CD4-positive, CD25-positive, alpha-beta regulatory T cell (primary cell): ENCODE measurements at regions not wholly inside any gene's neighbourhood (a gene's known extent, or its start where the extent isn't known, plus 50 kb on each side); places are given as distances from the start of the nearest gene placed in this dataset.

Experiments
- ATAC-seq, 2 donors: fragments of 150-1000 bp; cut with Tn5 transposase; one replicate each; pipeline ENCODE4 v1.10.0; 2021; ENCODE audit warnings: low read depth in 2 of 2, moderate number of reproducible peaks in 2 of 2, moderate library complexity in 1 of 2
- DNase-seq, 3 donors: peaks; one replicate each; pipeline versions ENCODE4 v3.0.0 to v3.0.0-alpha.2; 2012 to 2022; ENCODE audit warnings: mixed read lengths in 1 of 3
- H3K27ac ChIP-seq: one replicate; pipeline ENCODE4 v1.7.0; 2013; ENCODE audit warnings: mild to moderate bottlenecking, low read length; ENCODE audit not compliant: insufficient read depth, poor library complexity, severe bottlenecking
- H3K27me3 ChIP-seq: one replicate; pipeline ENCODE4 v1.7.0; 2013; ENCODE audit warnings: low read length; ENCODE audit not compliant: control insufficient read depth, insufficient read depth
- H3K36me3 ChIP-seq: one replicate; pipeline ENCODE4 v1.7.0; 2013; ENCODE audit warnings: mild to moderate bottlenecking, low read length, moderate library complexity; ENCODE audit not compliant: control insufficient read depth, insufficient read depth
- H3K4me1 ChIP-seq: 2 replicates; pipeline ENCODE4 v1.7.0; 2013; ENCODE audit warnings: mild to moderate bottlenecking, low read length; ENCODE audit not compliant: insufficient read depth, control insufficient read depth, poor library complexity, severe bottlenecking
- H3K4me3 ChIP-seq: one replicate; pipeline ENCODE4 v1.7.0; 2013; ENCODE audit warnings: low read depth, mild to moderate bottlenecking, low read length, moderate library complexity
- H3K9me3 ChIP-seq, 2 experiments: 1 replicate in 1 of 2; 2 replicates in 1 of 2; pipeline ENCODE4 v1.7.0; 2013; ENCODE audit warnings: low read length in 2 of 2, mild to moderate bottlenecking in 1 of 2, moderate library complexity in 1 of 2; ENCODE audit not compliant: control insufficient read depth in 2 of 2
- H3K27ac Mint-ChIP-seq, 3 donors: one replicate each; pipeline ENCODE4 v1.8.0; 2020 to 2022; ENCODE audit warnings: mild to moderate bottlenecking in 3 of 3, mixed read lengths in 3 of 3, moderate library complexity in 2 of 3
- H3K27me3 Mint-ChIP-seq: one replicate; pipeline ENCODE4 v1.8.0; 2022; ENCODE audit warnings: mild to moderate bottlenecking, mixed read lengths
- H3K36me3 Mint-ChIP-seq: one replicate; pipeline ENCODE4 v1.8.0; 2020; ENCODE audit warnings: mixed read lengths
- H3K4me1 Mint-ChIP-seq, 4 donors: one replicate each; pipeline ENCODE4 v1.8.0; 2020 to 2022; ENCODE audit warnings: mixed read lengths in 4 of 4, mild to moderate bottlenecking in 1 of 4
- H3K4me3 Mint-ChIP-seq, 4 donors: one replicate each; pipeline ENCODE4 v1.8.0; 2020 to 2022; ENCODE audit warnings: mild to moderate bottlenecking in 4 of 4, mixed read lengths in 4 of 4, moderate library complexity in 3 of 4
- H3K9me3 Mint-ChIP-seq, 7 donors: one replicate each; pipeline ENCODE4 v1.8.0; 2020 to 2022; ENCODE audit warnings: mixed read lengths in 7 of 7, mild to moderate bottlenecking in 3 of 7, moderate library complexity in 2 of 7

- no peak overlapping the region for H3K4me3 Mint-ChIP-seq
- H3K27me3 ChIP-seq: no peaks in the 10 kb centered on the region
- no peaks in the 10 kb centered on the region for H3K9me3 ChIP-seq
- H3K36me3 ChIP-seq: no peaks in the 10 kb centered on the region
- peaks cover 6% of the 10 kb centered on the region for H3K4me1 ChIP-seq
- H3K27ac Mint-ChIP-seq: no peak overlapping the region
- no peak overlapping the region for H3K27ac ChIP-seq
- H3K27me3 Mint-ChIP-seq: peaks cover 18% of the 10 kb centered on the region
- peaks cover 0 to 4% (median 0%) of the 10 kb centered on the region in 7 donors for H3K9me3 Mint-ChIP-seq
- peaks cover 7 to 12% (median 9%) of the 10 kb centered on the region in 4 donors for H3K4me1 Mint-ChIP-seq
- DNase-seq: no peak
- H3K4me3 ChIP-seq: no peak overlapping the region
- H3K36me3 Mint-ChIP-seq: no peaks in the 10 kb centered on the region
- no peak for ATAC-seq
Measured at GRCh38 chr1:38523568-38523939, 336.0 kb downstream of the RRAGC start.

GRCh38 chr1:38522915-38523567 lies 336.5 kb downstream of the RRAGC start:
- H3K9me3 Mint-ChIP-seq: peaks cover 0 to 2% (median 0%) of the 10 kb centered on the region in 7 donors
- no peak overlapping the region for H3K27ac ChIP-seq

DNA sequence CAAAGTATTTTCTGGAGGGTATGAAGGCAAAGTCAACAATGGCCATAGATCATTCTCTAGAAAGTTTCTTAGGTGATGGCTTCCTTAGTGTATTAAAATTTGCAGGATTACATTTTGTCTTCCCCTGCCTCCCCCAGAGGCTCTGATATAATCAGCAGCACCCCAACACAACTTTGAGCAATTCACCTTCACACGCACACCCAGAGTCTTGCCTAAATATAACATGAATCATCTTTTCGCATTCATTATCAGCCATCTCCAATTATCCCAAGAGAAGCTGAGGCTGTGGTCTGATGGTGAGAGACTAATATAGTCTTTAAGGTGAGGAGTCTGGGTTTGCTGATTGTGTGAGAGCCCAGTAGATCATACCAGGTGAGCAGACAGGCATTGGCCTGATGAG lies 343.0 kb downstream of the RRAGC start:
- H3K9me3 ChIP-seq: no peaks in the 10 kb centered on the region
- no peaks in the 10 kb centered on the region for H3K36me3 ChIP-seq
- no peaks in the 10 kb centered on the region for H3K36me3 Mint-ChIP-seq
- H3K4me3 Mint-ChIP-seq: no peak overlapping the region
- no peaks in the 10 kb centered on the region for H3K4me1 ChIP-seq
- no peak for ATAC-seq
- H3K4me1 Mint-ChIP-seq: no peaks in the 10 kb centered on the region
- no peak overlapping the region for H3K27ac ChIP-seq
- DNase-seq: no peak
- H3K27ac Mint-ChIP-seq: no peak overlapping the region
- H3K9me3 Mint-ChIP-seq: no peaks in the 10 kb centered on the region
- H3K4me3 ChIP-seq: no peak overlapping the region
- peaks cover 10% of the 10 kb centered on the region for H3K27me3 Mint-ChIP-seq
- peaks cover 3% of the 10 kb centered on the region for H3K27me3 ChIP-seq

More at GRCh38 chr1:38522915-38523567, 336.5 kb downstream of the RRAGC start:
- no peak for DNase-seq
- Mint-ChIP-seq H3K27ac (no peak overlapping the region), H3K27me3 (peaks cover 18% of the 10 kb centered on the region), H3K36me3 (no peaks in the 10 kb centered on the region), H3K4me3 (no peak overlapping the region), H3K4me1 (peaks cover 5 to 12% (median 9%) of the 10 kb centered on the region in 4 donors)
- H3K36me3 ChIP-seq: no peaks in the 10 kb centered on the region
- ATAC-seq: no peak
- no peak overlapping the region for H3K4me3 ChIP-seq
- peaks cover 6% of the 10 kb centered on the region for H3K4me1 ChIP-seq
- H3K9me3 ChIP-seq: no peaks in the 10 kb centered on the region
- H3K27me3 ChIP-seq: peaks cover 3% of the 10 kb centered on the region

DNA sequence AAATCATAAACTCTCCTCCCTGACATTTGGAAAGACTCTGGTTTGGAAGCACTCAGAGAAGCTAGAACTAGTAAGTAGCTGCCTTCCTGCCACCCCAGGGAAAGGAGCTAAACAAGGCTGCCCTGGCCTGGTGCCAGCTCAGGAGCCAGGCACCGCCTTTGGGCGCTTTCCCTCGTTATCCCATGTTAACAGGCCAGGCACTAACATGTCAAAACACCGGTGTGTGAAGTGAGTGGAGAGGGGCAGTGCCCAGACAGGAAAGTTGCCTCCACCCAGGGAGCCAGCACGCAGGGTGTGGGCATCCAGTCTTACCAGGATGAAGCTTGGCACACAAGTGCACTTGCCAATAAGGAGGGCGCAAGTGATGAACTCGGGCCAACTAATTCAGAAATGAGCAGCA lies 346.8 kb downstream of the RRAGC start:
- no peak overlapping the region for H3K27ac Mint-ChIP-seq
- H3K27ac ChIP-seq: no peak overlapping the region
- no peaks in the 10 kb centered on the region for H3K4me1 Mint-ChIP-seq
- ATAC-seq (no peak), DNase-seq (no peak)
- no peak overlapping the region for H3K4me3 ChIP-seq
- H3K27me3 Mint-ChIP-seq: peaks cover 16% of the 10 kb centered on the region
- no peaks in the 10 kb centered on the region for H3K9me3 Mint-ChIP-seq
- no peaks in the 10 kb centered on the region for H3K4me1 ChIP-seq
- no peak overlapping the region for H3K4me3 Mint-ChIP-seq
- H3K36me3 ChIP-seq: no peaks in the 10 kb centered on the region
- H3K36me3 Mint-ChIP-seq: no peaks in the 10 kb centered on the region
- H3K27me3 ChIP-seq: peaks cover 4% of the 10 kb centered on the region
- H3K9me3 ChIP-seq: no peaks in the 10 kb centered on the region

GRCh38 chr1:38512024-38512767 lies 347.4 kb downstream of the RRAGC start:
- DNase-seq (no peak), ATAC-seq (no peak)
- peaks cover 16% of the 10 kb centered on the region for H3K27me3 Mint-ChIP-seq

DNA sequence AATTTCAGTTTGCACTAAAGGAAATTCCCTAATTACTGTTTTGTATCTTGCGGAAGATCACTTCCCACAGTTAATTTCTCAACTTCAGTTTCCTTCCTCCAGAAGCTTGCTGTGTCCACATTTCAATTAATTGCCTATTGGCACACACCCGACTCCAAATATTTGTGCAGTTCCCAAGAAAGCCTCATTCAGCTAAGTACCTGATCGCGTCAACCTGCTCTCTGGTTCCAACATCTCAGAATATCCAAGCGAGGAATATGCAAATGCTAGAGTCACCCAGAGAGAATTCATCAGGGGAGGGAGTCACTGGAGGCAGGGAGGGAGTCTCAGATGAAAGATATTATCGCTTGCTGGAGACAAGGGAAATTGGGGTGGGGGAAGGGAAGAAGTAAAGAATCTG lies 351.3 kb downstream of the RRAGC start:
- peaks cover 8% of the 10 kb centered on the region for H3K27me3 ChIP-seq
- Mint-ChIP-seq H3K4me3 (no peak overlapping the region), H3K27me3 (peaks cover 26% of the 10 kb centered on the region), H3K4me1 (peaks cover 0 to 4% (median 0%) of the 10 kb centered on the region in 4 donors), H3K27ac (no peak overlapping the region), H3K9me3 (no peaks in the 10 kb centered on the region), H3K36me3 (no peaks in the 10 kb centered on the region)
- no peak overlapping the region for H3K27ac ChIP-seq
- DNase-seq (no peak), ATAC-seq (no peak)
- no peak overlapping the region for H3K4me3 ChIP-seq
- H3K4me1 ChIP-seq: no peaks in the 10 kb centered on the region
- H3K9me3 ChIP-seq: no peaks in the 10 kb centered on the region
- no peaks in the 10 kb centered on the region for H3K36me3 ChIP-seq

More at GRCh38 chr1:38512024-38512767, 347.4 kb downstream of the RRAGC start:
- H3K27ac ChIP-seq: no peak overlapping the region
- H3K36me3 ChIP-seq: no peaks in the 10 kb centered on the region
- Mint-ChIP-seq H3K4me3 (no peak overlapping the region), H3K4me1 (no peaks in the 10 kb centered on the region), H3K9me3 (no peaks in the 10 kb centered on the region), H3K27ac (no peak overlapping the region), H3K36me3 (no peaks in the 10 kb centered on the region)
- H3K9me3 ChIP-seq: no peaks in the 10 kb centered on the region
- peaks cover 4% of the 10 kb centered on the region for H3K27me3 ChIP-seq
- H3K4me3 ChIP-seq: no peak overlapping the region
- H3K4me1 ChIP-seq: no peaks in the 10 kb centered on the region

DNA sequence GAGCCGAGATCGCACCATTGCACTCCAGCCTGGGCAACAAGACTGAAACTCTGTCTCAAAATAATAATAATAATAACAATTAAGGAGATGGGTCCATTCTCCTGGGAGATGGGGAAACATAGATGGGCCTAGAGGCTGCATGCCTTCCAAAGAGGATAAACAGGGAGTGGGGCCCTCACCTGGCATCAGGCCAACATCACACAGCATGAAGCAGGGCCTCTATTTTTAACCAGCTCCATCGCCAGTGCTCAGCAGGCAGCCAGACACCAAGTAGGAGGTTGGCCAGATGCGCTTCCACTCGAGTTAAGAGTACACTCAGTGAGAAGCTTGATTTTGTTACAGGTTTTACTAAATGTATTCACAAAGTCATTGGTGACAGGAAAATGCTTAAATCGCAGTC lies 352.0 kb downstream of the RRAGC start:
- H3K4me1 ChIP-seq: no peaks in the 10 kb centered on the region
- Mint-ChIP-seq H3K4me1 (peaks cover 0 to 4% (median 0%) of the 10 kb centered on the region in 4 donors), H3K9me3 (no peaks in the 10 kb centered on the region), H3K36me3 (no peaks in the 10 kb centered on the region), H3K27me3 (peaks cover 26% of the 10 kb centered on the region), H3K27ac (no peak overlapping the region), H3K4me3 (no peak overlapping the region)
- DNase-seq (no peak), ATAC-seq (no peak)
- peaks cover 8% of the 10 kb centered on the region for H3K27me3 ChIP-seq
- H3K4me3 ChIP-seq: no peak overlapping the region
- H3K36me3 ChIP-seq: no peaks in the 10 kb centered on the region
- H3K9me3 ChIP-seq: no peaks in the 10 kb centered on the region
- H3K27ac ChIP-seq: no peak overlapping the region

GRCh38 chr1:38505944-38506343 lies 353.6 kb downstream of the RRAGC start:
- DNase-seq: no peak
- Mint-ChIP-seq H3K4me3 (no peak overlapping the region), H3K27me3 (peaks cover 31% of the 10 kb centered on the region), H3K9me3 (no peaks in the 10 kb centered on the region), H3K36me3 (no peaks in the 10 kb centered on the region), H3K27ac (no peak overlapping the region), H3K4me1 (peaks cover 0 to 4% (median 0%) of the 10 kb centered on the region in 4 donors)
- no peak for ATAC-seq
- no peaks in the 10 kb centered on the region for H3K4me1 ChIP-seq
- H3K27ac ChIP-seq: no peak overlapping the region
- no peaks in the 10 kb centered on the region for H3K9me3 ChIP-seq
- no peak overlapping the region for H3K4me3 ChIP-seq
- no peaks in the 10 kb centered on the region for H3K36me3 ChIP-seq
- peaks cover 8% of the 10 kb centered on the region for H3K27me3 ChIP-seq
